Caco-2 (cell line): ENCODE measurements at regions not wholly inside any gene's neighbourhood (a gene's known extent, or its start where the extent isn't known, plus 50 kb on each side); places are given as distances from the start of the nearest gene placed in this dataset.
"Not testable (repeated sequence)": the region's sequence is repeated elsewhere in the genome, so short reads cannot be mapped to it uniquely, and the experiment has no call there.

Experiments used
- BruUV-seq: library from RNA; stranded (reverse); fragments of 400-500 nt; replicated peaks from 2 replicates; lab custom pipeline; 2021; lab: Mats Ljungman, UMichigan
- CTCF ChIA-PET: fragments of 300-600 bp; sonication (Branson Sonifier 250); formaldehyde crosslinking; loops from one replicate; lab custom pipeline; 2022; ENCODE audit warnings: antibody characterized with exemption; lab: Charles Lee
- POLR2A ChIA-PET: fragments of 300-600 bp; sonication (Branson Sonifier 250); formaldehyde crosslinking; loops from one replicate; lab custom pipeline; 2022; ENCODE audit warnings: antibody characterized with exemption; lab: Charles Lee
- DNase-seq, 2 experiments: peaks; one replicate each; pipeline versions ENCODE4 v3.0.0 to v3.0.0-alpha.2; 2020 to 2022
- H3K27me3 ChIP-seq: replicated peaks from 2 replicates; pipeline ENCODE4 v1.6.0; 2011; ENCODE audit warnings: low read length; ENCODE audit not compliant: control insufficient read depth, insufficient read depth
- H3K36me3 ChIP-seq: 2 replicates; pipeline ENCODE4 v1.5.1; 2011; ENCODE audit warnings: low read length; ENCODE audit not compliant: control insufficient read depth, insufficient read depth
- H3K4me1 ChIP-seq: fragments of 250-450 bp; sonication (Bioruptor Pico); 2 replicates; pipeline ENCODE4 v1.5.1; 2020; ENCODE audit warnings: mild to moderate bottlenecking
- H3K4me3 ChIP-seq: 2 replicates; pipeline ENCODE4 v1.5.1; 2011; ENCODE audit warnings: low read depth, mild to moderate bottlenecking, control low read depth, low read length
- H3K9me3 ChIP-seq: fragments of 250-450 bp; sonication (Bioruptor Pico); 2 replicates; pipeline ENCODE4 v1.5.1; 2020; ENCODE audit warnings: mild to moderate bottlenecking, moderate library complexity
- H3K27ac Mint-ChIP-seq: one replicate; pipeline ENCODE4 v1.8.0; 2022; ENCODE audit warnings: mixed read lengths; ENCODE audit not compliant: unreplicated experiment
- H3K27me3 Mint-ChIP-seq: one replicate; pipeline ENCODE4 v1.8.0; 2022; ENCODE audit warnings: mixed read lengths; ENCODE audit not compliant: insufficient read depth, unreplicated experiment
- H3K36me3 Mint-ChIP-seq: one replicate; pipeline ENCODE4 v1.8.0; 2022; ENCODE audit warnings: mild to moderate bottlenecking, mixed read lengths; ENCODE audit not compliant: insufficient read depth, unreplicated experiment
- H3K4me1 Mint-ChIP-seq: one replicate; pipeline ENCODE4 v1.8.0; 2022; ENCODE audit warnings: low read depth, mixed read lengths; ENCODE audit not compliant: unreplicated experiment
- H3K4me3 Mint-ChIP-seq: one replicate; pipeline ENCODE4 v1.8.0; 2022; ENCODE audit warnings: mild to moderate bottlenecking, moderate library complexity, mixed read lengths; ENCODE audit not compliant: unreplicated experiment
- H3K9me3 Mint-ChIP-seq: one replicate; pipeline ENCODE4 v1.8.0; 2022; ENCODE audit warnings: mixed read lengths; ENCODE audit not compliant: unreplicated experiment
- CTCF ChIP-seq, 2 experiments: fragments of 200-600 bp in 1 of 2; IDR thresholded peaks; 1 replicate in 1 of 2; 2 replicates in 1 of 2; pipeline versions ENCODE4 v1.5.1 to v1.8.0; 2011 to 2022; ENCODE audit warnings: antibody characterized with exemption in 1 of 2, control low read depth in 1 of 2, inconsistent platforms in 1 of 2, low read depth in 1 of 2, low read length in 1 of 2, mild to moderate bottlenecking in 1 of 2, moderate library complexity in 1 of 2; ENCODE audit not compliant: insufficient read depth in 1 of 2, severe bottlenecking in 1 of 2, unreplicated experiment in 1 of 2
- intact Hi-C: fragments of 100-400 bp; cut with micrococcal nuclease; formaldehyde crosslinking; loops from one replicate; pipeline ENCODE4 v1.10.0; 2022; ENCODE audit not compliant: unreplicated experiment

DNA sequence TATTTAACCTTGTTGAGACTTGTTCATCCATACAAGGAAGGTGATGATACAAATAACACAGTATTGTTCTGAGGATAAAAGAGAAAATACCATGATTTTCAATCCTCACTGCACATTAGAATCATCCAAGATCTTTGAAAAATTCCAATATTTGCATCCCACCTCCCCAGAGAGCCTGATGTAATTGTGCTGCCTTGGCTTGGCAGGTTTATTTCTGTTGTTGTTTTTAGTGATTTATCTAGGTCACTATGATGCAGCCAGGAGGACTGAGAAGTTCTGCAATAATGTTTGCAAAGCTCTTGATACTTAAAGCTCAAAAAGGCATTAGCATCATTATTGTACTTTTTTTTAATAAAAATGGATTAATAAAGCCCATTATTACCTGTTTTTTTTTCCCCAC lies 67.0 kb upstream of the NMUR2 start:
- Mint-ChIP-seq H3K4me1 (peaks cover 6% of the 10 kb centered on the region), H3K9me3 (no peaks in the 10 kb centered on the region), H3K27ac (no peak overlapping the region), H3K36me3 (no peaks in the 10 kb centered on the region), H3K27me3 (peaks cover 10% of the 10 kb centered on the region), H3K4me3 (no peak overlapping the region)
- ChIA-PET CTCF (interaction anchor here (0.5 kb wide), 1 partner anchor 43 kb away, joined by 3 read pairs; no protein-coding TSS in a partner anchor), POLR2A (no interaction called here)
- intact Hi-C loops: no loop called here
- DNase-seq: no peak
- H3K4me3 ChIP-seq: no peak overlapping the region
- no TSS peak for BruUV-seq
- no peaks in the 10 kb centered on the region for H3K27me3 ChIP-seq
- no peaks in the 10 kb centered on the region for H3K36me3 ChIP-seq
- H3K4me1 ChIP-seq: no peaks in the 10 kb centered on the region
- no peak for TF ChIP-seq CTCF (IDR thresholded peaks at IDR 0.05; ENCODE audit: insufficient read depth in 1 of 2, low read depth in 1 of 2, low read length in 1 of 2, severe bottlenecking in 1 of 2, unreplicated experiment in 1 of 2)
- H3K9me3 ChIP-seq: no peaks in the 10 kb centered on the region

DNA sequence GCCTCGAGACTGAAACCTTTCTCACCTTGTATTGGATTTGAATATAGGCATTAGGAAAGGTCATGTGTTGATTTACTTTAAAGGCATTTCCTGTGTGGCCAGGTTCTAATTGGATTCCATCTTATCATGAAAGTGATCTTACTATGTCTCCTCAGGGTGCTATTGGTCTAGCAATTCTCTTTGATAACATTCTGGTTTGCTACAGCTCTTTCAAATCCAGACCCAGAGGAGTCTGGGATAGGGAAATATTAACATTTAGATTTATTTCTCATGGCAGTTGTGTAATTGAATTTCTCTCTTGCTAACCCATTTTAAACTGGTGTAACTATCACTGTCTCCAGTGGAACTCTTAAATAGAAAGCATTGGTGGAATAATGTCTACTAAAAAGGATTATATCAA lies 69.9 kb upstream of the NMUR2 start:
- Mint-ChIP-seq H3K27me3 (peaks cover 6% of the 10 kb centered on the region), H3K36me3 (no peaks in the 10 kb centered on the region), H3K27ac (no peak overlapping the region), H3K4me1 (no peaks in the 10 kb centered on the region), H3K9me3 (no peaks in the 10 kb centered on the region), H3K4me3 (no peak overlapping the region)
- CTCF ChIA-PET: no interaction called here
- DNase-seq: no peak
- H3K27me3 ChIP-seq: no peaks in the 10 kb centered on the region
- POLR2A ChIA-PET: no interaction called here
- no peaks in the 10 kb centered on the region for H3K36me3 ChIP-seq
- TF ChIP-seq CTCF (IDR thresholded peaks at IDR 0.05; ENCODE audit: insufficient read depth in 1 of 2, low read depth in 1 of 2, low read length in 1 of 2, severe bottlenecking in 1 of 2, unreplicated experiment in 1 of 2): no peak
- no peaks in the 10 kb centered on the region for H3K4me1 ChIP-seq
- no peaks in the 10 kb centered on the region for H3K9me3 ChIP-seq
- intact Hi-C loops: no loop called here
- no TSS peak for BruUV-seq
- H3K4me3 ChIP-seq: no peak overlapping the region

- ChIA-PET CTCF (no interaction called here), POLR2A (no interaction called here)
- no peak for TF ChIP-seq CTCF (IDR thresholded peaks at IDR 0.05; ENCODE audit: insufficient read depth in 1 of 2, low read depth in 1 of 2, low read length in 1 of 2, severe bottlenecking in 1 of 2, unreplicated experiment in 1 of 2)
- DNase-seq: no peak
- no TSS peak for BruUV-seq
- no peaks in the 10 kb centered on the region for H3K4me1 ChIP-seq
- no peaks in the 10 kb centered on the region for H3K27me3 ChIP-seq
- Mint-ChIP-seq H3K4me1 (no peaks in the 10 kb centered on the region), H3K27ac (no peak overlapping the region), H3K9me3 (peaks cover 14% of the 10 kb centered on the region), H3K27me3 (peaks cover 3% of the 10 kb centered on the region), H3K36me3 (no peaks in the 10 kb centered on the region), H3K4me3 (no peak overlapping the region)
- intact Hi-C loops: no loop called here
- H3K4me3 ChIP-seq: no peak overlapping the region
- no peaks in the 10 kb centered on the region for H3K9me3 ChIP-seq
- H3K36me3 ChIP-seq: no peaks in the 10 kb centered on the region
Measured at GRCh38 chr5:152477536-152477935, 72.5 kb upstream of the NMUR2 start.

GRCh38 chr5:152479866-152480265 lies 74.8 kb upstream of the NMUR2 start:
- H3K27me3 ChIP-seq, POLR2A ChIA-PET, H3K36me3 Mint-ChIP-seq, H3K4me3 Mint-ChIP-seq, H3K27ac Mint-ChIP-seq, DNase-seq, H3K4me1 Mint-ChIP-seq, intact Hi-C loops, H3K36me3 ChIP-seq, CTCF ChIA-PET, H3K9me3 ChIP-seq, H3K27me3 Mint-ChIP-seq, H3K4me3 ChIP-seq, H3K4me1 ChIP-seq, BruUV-seq: not testable (repeated sequence)
- H3K9me3 Mint-ChIP-seq: peaks cover 14% of the 10 kb centered on the region

- POLR2A ChIA-PET, H3K4me3 ChIP-seq, H3K36me3 Mint-ChIP-seq, H3K27ac Mint-ChIP-seq, H3K36me3 ChIP-seq, BruUV-seq, H3K4me1 ChIP-seq, intact Hi-C loops, H3K4me1 Mint-ChIP-seq, H3K27me3 ChIP-seq, H3K27me3 Mint-ChIP-seq, DNase-seq, CTCF ChIA-PET, H3K4me3 Mint-ChIP-seq, H3K9me3 ChIP-seq: not testable (repeated sequence)
- peaks cover 14% of the 10 kb centered on the region for H3K9me3 Mint-ChIP-seq
Measured at GRCh38 chr5:152480677-152481076, 75.6 kb upstream of the NMUR2 start.
